ENCODE measurements at regions not wholly inside any gene's neighbourhood (a gene's known extent, or its start where the extent isn't known, plus 50 kb on each side); places are given as distances from the start of the nearest gene placed in this dataset.

DNA sequence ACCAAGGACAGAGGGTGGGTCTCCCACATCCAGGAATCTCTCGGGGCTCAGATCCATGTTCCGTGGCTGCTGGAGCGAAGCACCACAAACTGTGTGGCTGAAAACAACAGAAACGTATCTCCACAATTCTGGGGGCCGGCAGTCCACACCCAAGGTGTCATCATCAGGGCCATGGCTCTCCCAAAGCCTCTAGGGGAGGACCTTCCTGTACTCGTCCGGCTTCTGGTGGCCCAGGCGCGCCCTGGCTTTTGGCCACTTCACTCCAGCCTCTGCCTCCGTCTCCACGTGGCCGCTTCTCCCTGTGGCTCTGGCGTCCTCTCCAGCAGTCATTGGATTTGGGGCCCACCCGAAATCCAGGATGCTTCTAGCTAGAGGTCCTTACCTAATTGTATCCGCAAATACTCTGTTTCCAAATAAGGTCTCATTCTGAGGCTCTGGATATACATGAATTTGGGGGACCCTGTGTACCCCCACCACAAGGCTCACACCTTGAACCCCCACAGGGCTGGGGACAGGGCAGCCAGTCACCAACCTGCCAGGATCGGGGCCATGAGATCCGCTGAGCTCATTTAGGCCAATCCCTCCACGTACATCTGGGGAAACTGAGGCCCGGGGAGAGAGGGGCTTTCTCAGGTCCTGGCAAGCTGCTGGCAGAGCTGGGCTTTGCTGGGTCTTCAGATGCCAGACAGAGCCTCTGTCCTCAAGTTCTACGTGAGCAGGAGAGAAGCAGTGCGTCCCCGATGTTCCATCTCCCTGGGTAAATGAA lies 158.2 kb downstream of the OLFM1 start:
- TF ChIP-seq, protein P1, sequence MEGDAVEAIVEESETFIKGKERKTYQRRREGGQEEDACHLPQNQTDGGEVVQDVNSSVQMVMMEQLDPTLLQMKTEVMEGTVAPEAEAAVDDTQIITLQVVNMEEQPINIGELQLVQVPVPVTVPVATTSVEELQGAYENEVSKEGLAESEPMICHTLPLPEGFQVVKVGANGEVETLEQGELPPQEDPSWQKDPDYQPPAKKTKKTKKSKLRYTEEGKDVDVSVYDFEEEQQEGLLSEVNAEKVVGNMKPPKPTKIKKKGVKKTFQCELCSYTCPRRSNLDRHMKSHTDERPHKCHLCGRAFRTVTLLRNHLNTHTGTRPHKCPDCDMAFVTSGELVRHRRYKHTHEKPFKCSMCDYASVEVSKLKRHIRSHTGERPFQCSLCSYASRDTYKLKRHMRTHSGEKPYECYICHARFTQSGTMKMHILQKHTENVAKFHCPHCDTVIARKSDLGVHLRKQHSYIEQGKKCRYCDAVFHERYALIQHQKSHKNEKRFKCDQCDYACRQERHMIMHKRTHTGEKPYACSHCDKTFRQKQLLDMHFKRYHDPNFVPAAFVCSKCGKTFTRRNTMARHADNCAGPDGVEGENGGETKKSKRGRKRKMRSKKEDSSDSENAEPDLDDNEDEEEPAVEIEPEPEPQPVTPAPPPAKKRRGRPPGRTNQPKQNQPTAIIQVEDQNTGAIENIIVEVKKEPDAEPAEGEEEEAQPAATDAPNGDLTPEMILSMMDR (IDR thresholded peaks at IDR 0.05; ENCODE audit: control insufficient read depth, insufficient read depth, low read depth, low read length, missing control alignments): no peak
- no peak for DNase-seq (ENCODE audit: low read depth)
- no peak overlapping the region for H3K4me3 ChIP-seq (ENCODE audit: control insufficient read depth, low read depth, low read length)

DNA sequence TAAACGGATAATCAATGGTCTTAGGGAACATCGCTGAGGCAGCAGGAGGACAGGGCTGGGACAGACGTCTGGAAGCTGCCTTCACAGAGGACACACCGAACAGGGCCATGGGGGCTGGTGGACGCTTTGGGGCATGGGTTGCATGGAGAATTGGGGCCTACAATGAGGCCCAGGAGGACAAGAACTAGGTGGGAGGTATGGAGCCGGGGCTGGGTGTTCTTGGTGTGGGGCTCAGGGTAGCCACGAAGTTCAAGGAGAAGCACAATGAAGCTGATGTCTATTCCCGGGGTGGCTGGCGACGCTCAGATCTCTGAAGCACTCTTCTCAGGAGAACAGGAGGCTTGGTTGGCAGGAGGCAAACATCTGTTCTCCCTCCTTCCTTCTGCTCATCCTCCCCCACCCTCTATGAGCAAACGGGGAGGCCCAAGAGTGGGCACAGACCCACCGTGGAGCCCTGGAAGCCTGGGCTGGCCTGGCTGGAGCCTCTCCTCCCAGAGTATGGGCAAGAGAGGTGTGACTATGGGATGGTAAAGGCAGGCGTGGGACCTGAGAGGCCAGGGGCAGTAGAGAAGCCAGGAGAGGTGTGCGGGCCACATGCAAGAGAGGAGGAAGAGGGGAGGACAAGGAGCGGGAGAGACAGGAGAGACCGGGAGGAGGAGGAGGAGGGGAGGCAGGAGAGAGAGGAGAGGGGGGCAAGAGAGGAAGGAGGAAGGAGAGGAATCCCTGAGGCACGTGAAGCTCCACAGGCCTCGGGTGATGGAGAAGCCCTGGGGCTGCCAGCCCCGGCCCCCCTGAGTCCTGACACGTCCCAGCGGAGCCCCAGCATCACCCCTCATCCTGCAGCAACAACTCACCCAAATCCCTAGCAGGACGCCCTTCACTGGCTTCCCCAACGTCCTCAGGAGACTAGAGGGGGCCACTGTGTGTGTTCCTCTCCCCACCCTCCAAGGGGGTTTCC lies 159.1 kb downstream of the OLFM1 start:
- H3K4me3 ChIP-seq (ENCODE audit: control insufficient read depth, low read depth, low read length): no peak overlapping the region
- TF ChIP-seq, protein P1 (IDR thresholded peaks at IDR 0.05; ENCODE audit: control insufficient read depth, insufficient read depth, low read depth, low read length, missing control alignments): no peak
- no peak for DNase-seq (ENCODE audit: low read depth)

- DNase-seq (ENCODE audit: low read depth): no peak
- TF ChIP-seq, protein P1 (IDR thresholded peaks at IDR 0.05; ENCODE audit: control insufficient read depth, insufficient read depth, low read depth, low read length, missing control alignments): no peak
- no peak overlapping the region for H3K4me3 ChIP-seq (ENCODE audit: control insufficient read depth, low read depth, low read length)
Observed at GRCh38 chr9:135247227-135247930, 159.9 kb downstream of the OLFM1 start.

GRCh38 chr9:135248111-135248510 lies 160.6 kb downstream of the OLFM1 start:
- TF ChIP-seq, protein P1 (IDR thresholded peaks at IDR 0.05; ENCODE audit: control insufficient read depth, insufficient read depth, low read depth, low read length, missing control alignments): no peak
- no peak overlapping the region for H3K4me3 ChIP-seq (ENCODE audit: control insufficient read depth, low read depth, low read length)
- no peak for DNase-seq (ENCODE audit: low read depth)

DNA sequence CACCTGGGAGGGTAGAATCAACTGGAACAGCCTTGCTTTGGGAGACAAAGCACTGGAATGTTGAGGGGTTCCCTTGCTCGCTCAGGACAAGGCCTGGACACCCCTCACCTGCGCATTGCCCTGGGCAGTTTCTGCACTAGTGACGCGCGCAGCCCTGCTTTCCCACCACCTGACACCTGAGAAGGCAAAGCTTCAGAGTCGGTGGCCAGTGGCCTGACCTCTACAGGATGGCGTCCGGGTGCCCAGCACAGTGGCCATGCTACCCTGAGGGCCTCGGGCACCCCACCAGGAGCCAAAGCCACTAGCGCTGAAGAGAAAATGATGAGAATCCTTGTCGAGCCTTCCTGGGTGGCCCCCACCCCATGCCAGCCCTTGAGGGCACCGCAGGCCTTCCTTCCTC lies 161.3 kb downstream of the OLFM1 start:
- TF ChIP-seq, protein P1 (IDR thresholded peaks at IDR 0.05; ENCODE audit: control insufficient read depth, insufficient read depth, low read depth, low read length, missing control alignments): no peak
- DNase-seq (ENCODE audit: low read depth): no peak

GRCh38 chr9:135249191-135249590 lies 161.7 kb downstream of the OLFM1 start:
- H3K4me3 ChIP-seq (ENCODE audit: control insufficient read depth, low read depth, low read length): no peak overlapping the region
- DNase-seq (ENCODE audit: low read depth): no peak
- TF ChIP-seq, protein P1 (IDR thresholded peaks at IDR 0.05; ENCODE audit: control insufficient read depth, insufficient read depth, low read depth, low read length, missing control alignments): no peak

More for the DNA sequence above, 161.3 kb downstream of the OLFM1 start:
- H3K4me3 ChIP-seq (ENCODE audit: control insufficient read depth, low read depth, low read length): no peak overlapping the region

All from AG09309 (cell line).